ENCODE measurements at regions not wholly inside any gene's neighbourhood (a gene's known extent, or its start where the extent isn't known, plus 50 kb on each side); places are given as distances from the start of the nearest gene placed in this dataset.

- DNase-seq = no peak
These were observed 683.2 kb upstream of the BRINP3 start for GRCh38 chr1:191160837-191161236.

GRCh38 chr1:191162762-191163161, 685.1 kb upstream of the BRINP3 start:
- no peak for DNase-seq

GRCh38 chr1:191163621-191164020, 686.0 kb upstream of the BRINP3 start:
- no peak for DNase-seq

- DNase-seq = no peak
These were observed 696.6 kb upstream of the BRINP3 start for GRCh38 chr1:191174298-191174697.

GRCh38 chr1:191176131-191176530, 698.5 kb upstream of the BRINP3 start:
- DNase-seq = no peak

GRCh38 chr1:191206513-191207207, 729.0 kb upstream of the BRINP3 start:
- no peak for DNase-seq

GRCh38 chr1:191222206-191222605, 744.5 kb upstream of the BRINP3 start:
- DNase-seq = no peak

GRCh38 chr1:191240925-191241324, 763.3 kb upstream of the BRINP3 start:
- no peak for DNase-seq

- no peak for DNase-seq
These were observed 777.8 kb upstream of the BRINP3 start for GRCh38 chr1:191255354-191256054.

GRCh38 chr1:191256917-191257316, 779.3 kb upstream of the BRINP3 start:
- no peak for DNase-seq

GRCh38 chr1:191260056-191260455, 782.4 kb upstream of the BRINP3 start:
- DNase-seq = no peak

- DNase-seq = no peak
These were observed 783.4 kb upstream of the BRINP3 start for GRCh38 chr1:191261111-191261510.

- DNase-seq = no peak
These were observed 801.7 kb upstream of the BRINP3 start for GRCh38 chr1:191279266-191279800.

GRCh38 chr1:191284175-191284574, 806.5 kb upstream of the BRINP3 start:
- no peak for DNase-seq

GRCh38 chr1:191290441-191290840, 812.8 kb upstream of the BRINP3 start:
- no peak for DNase-seq

GRCh38 chr1:191305370-191305769, 827.7 kb upstream of the BRINP3 start:
- DNase-seq = no peak

GRCh38 chr1:191306916-191307315, 829.3 kb upstream of the BRINP3 start:
- no peak for DNase-seq

GRCh38 chr1:191320062-191320461, 838.2 kb upstream of the RGS18 start:
- peak; percentile 3 for DNase-seq

GRCh38 chr1:191327868-191328267, 830.4 kb upstream of the RGS18 start:
- no peak for DNase-seq

GRCh38 chr1:191343816-191344215, 814.4 kb upstream of the RGS18 start:
- no peak for DNase-seq

- no peak for DNase-seq
These were observed 811.9 kb upstream of the RGS18 start for GRCh38 chr1:191346381-191346780.

GRCh38 chr1:191348328-191348727, 809.9 kb upstream of the RGS18 start:
- DNase-seq = no peak

- no peak for DNase-seq
These were observed 807.3 kb upstream of the RGS18 start for GRCh38 chr1:191350938-191351337.

- DNase-seq = no peak
These were observed 799.5 kb upstream of the RGS18 start for GRCh38 chr1:191358724-191359123.
